MM.1S (cell line): ENCODE measurements at regions not wholly inside any gene's neighbourhood (a gene's known extent, or its start where the extent isn't known, plus 50 kb on each side); places are given as distances from the start of the nearest gene placed in this dataset.

Experiments
- EZH2 ChIP-seq: fragments of 300-600 bp; sonication (generic); optimal IDR thresholded peaks from 2 replicates; pipeline ENCODE3; 2017; ENCODE audit warnings: low read depth, mild to moderate bottlenecking, antibody characterized with exemption, low read length, mixed read lengths
- TF ChIP-seq, protein P1 (sequence below): fragments of 300-600 bp; sonication (generic); IDR thresholded peaks from 2 replicates; pipeline ENCODE4 v1.5.1; 2016; ENCODE audit warnings: antibody characterized with exemption, low read length, mixed read lengths

DNA sequence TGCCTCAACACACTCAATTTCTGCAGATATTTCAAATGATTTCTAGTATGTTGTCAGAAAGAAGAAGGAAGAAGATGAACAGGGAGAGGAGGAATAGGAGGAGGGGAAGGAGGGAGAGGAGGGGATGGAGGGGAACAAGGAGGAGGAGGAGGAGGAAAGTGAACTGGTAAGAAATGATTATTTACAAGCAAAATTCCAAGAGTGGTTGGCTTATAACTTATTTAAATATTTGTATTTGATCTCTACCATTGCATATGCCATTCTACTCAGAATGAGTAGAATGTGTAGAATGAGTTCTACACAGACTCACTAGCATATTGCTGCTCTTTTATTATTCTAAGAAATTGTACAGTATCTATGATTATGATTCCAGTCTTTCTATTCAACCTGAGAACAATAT is 866.2 kb upstream of the DDX18 start:
- TF ChIP-seq, protein P1, sequence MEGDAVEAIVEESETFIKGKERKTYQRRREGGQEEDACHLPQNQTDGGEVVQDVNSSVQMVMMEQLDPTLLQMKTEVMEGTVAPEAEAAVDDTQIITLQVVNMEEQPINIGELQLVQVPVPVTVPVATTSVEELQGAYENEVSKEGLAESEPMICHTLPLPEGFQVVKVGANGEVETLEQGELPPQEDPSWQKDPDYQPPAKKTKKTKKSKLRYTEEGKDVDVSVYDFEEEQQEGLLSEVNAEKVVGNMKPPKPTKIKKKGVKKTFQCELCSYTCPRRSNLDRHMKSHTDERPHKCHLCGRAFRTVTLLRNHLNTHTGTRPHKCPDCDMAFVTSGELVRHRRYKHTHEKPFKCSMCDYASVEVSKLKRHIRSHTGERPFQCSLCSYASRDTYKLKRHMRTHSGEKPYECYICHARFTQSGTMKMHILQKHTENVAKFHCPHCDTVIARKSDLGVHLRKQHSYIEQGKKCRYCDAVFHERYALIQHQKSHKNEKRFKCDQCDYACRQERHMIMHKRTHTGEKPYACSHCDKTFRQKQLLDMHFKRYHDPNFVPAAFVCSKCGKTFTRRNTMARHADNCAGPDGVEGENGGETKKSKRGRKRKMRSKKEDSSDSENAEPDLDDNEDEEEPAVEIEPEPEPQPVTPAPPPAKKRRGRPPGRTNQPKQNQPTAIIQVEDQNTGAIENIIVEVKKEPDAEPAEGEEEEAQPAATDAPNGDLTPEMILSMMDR, result no peak
- TF ChIP-seq EZH2, result no peak
